ENCODE measurements at regions not wholly inside any gene's neighbourhood (a gene's known extent, or its start where the extent isn't known, plus 50 kb on each side); places are given as distances from the start of the nearest gene placed in this dataset.

DNA sequence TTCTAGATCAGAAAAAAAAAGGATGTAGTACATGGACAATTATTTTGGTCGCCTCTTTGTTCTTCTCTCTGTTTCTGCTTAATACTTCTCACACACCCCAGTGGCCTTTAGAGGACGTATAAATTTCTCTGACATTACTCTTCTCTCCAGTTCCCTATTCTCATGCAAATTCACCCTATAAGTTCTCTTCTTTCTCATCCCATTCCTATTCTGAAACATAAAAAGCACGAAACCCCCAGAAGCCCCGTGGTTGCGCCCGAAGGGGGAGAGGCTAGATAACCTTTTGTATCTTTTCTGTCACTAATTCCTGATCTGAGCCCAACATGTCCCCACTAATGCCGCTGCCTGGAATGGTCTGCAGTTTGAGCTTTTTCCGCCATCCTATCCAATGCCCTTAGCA, 136.9 kb downstream of the SKIDA1 start:
- H3K9ac ChIP-seq (ENCODE audit: low read length) = no peak overlapping the region
- no peaks in the 10 kb centered on the region for H3F3A ChIP-seq (ENCODE audit: insufficient read depth, low read length, poor library complexity, severe bottlenecking)
- no peak for TF ChIP-seq SMC3 (conservative IDR thresholded peaks at IDR 0.05; ENCODE audit: poor library complexity)
- no peak for TF ChIP-seq EP300 (conservative IDR thresholded peaks at IDR 0.05; ENCODE audit: poor library complexity, severe bottlenecking)
- no peak for TF ChIP-seq EZH2 (IDR thresholded peaks at IDR 0.05; ENCODE audit: borderline replicate concordance, insufficient read depth, low read length, poor library complexity, severe bottlenecking)
- TF ChIP-seq TAF1 (IDR thresholded peaks at IDR 0.05; ENCODE audit: low read depth) = no peak
- H2AFZ ChIP-seq (ENCODE audit: low read depth, low read length) = no peak overlapping the region
- H3K4me2 ChIP-seq (ENCODE audit: low read length) = no peak overlapping the region
- no peaks in the 10 kb centered on the region for H3K9me2 ChIP-seq (ENCODE audit: insufficient read depth, low read length)
- no peaks in the 10 kb centered on the region for H3K36me3 ChIP-seq (ENCODE audit: insufficient read depth, low read length)
- H3K27me3 ChIP-seq (ENCODE audit: insufficient read depth, low read depth, low read length) = no peaks in the 10 kb centered on the region
- H3K4me3 ChIP-seq (ENCODE audit: low read length) = no peak overlapping the region
- H4K20me1 ChIP-seq (ENCODE audit: insufficient read depth) = no peaks in the 10 kb centered on the region
- H3K9me3 ChIP-seq (ENCODE audit: low read length) = no peaks in the 10 kb centered on the region
- no peak overlapping the region for H3K27ac ChIP-seq (ENCODE audit: low read length)
- no peaks in the 10 kb centered on the region for H3K79me2 ChIP-seq (replicated peaks; ENCODE audit: insufficient read depth, low read length)

DNA sequence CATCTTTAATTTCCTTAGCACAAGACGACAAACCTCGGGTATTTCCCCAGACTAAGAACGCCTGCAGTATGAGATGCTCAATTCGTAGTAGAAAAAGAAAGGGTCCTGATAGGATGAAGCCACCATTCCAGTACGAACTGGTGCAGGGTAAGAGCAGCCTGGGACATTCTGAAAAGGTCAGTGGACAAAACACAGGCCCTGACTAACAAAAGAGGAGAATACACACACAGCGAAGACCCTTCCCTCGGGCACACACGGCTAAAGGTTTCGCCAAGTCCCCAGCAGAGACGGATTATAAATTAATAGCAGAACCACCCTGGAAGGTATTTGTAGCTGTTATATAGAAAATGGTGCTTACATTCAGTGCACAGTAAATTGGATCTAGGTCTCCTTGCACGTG, 137.6 kb downstream of the SKIDA1 start:
- Histone ChIP-seq H2AFZ (ENCODE audit: low read depth, low read length) (no peak overlapping the region), H3K79me2 (replicated peaks; ENCODE audit: insufficient read depth, low read length) (no peaks in the 10 kb centered on the region), H3K27ac (ENCODE audit: low read length) (no peak overlapping the region), H3K9me2 (ENCODE audit: insufficient read depth, low read length) (no peaks in the 10 kb centered on the region), H3K9me3 (ENCODE audit: low read length) (no peaks in the 10 kb centered on the region), H3K4me3 (ENCODE audit: low read length) (no peak overlapping the region), H4K20me1 (ENCODE audit: insufficient read depth) (no peaks in the 10 kb centered on the region), H3K27me3 (ENCODE audit: insufficient read depth, low read depth, low read length) (no peaks in the 10 kb centered on the region), H3K4me2 (ENCODE audit: low read length) (no peak overlapping the region), H3F3A (ENCODE audit: insufficient read depth, low read length, poor library complexity, severe bottlenecking) (no peaks in the 10 kb centered on the region), H3K36me3 (ENCODE audit: insufficient read depth, low read length) (no peaks in the 10 kb centered on the region), H3K9ac (ENCODE audit: low read length) (no peak overlapping the region)
- no peak for TF ChIP-seq TAF1 (IDR thresholded peaks at IDR 0.05; ENCODE audit: low read depth)
- TF ChIP-seq SMC3 (conservative IDR thresholded peaks at IDR 0.05; ENCODE audit: poor library complexity) = no peak
- TF ChIP-seq, protein P1, sequence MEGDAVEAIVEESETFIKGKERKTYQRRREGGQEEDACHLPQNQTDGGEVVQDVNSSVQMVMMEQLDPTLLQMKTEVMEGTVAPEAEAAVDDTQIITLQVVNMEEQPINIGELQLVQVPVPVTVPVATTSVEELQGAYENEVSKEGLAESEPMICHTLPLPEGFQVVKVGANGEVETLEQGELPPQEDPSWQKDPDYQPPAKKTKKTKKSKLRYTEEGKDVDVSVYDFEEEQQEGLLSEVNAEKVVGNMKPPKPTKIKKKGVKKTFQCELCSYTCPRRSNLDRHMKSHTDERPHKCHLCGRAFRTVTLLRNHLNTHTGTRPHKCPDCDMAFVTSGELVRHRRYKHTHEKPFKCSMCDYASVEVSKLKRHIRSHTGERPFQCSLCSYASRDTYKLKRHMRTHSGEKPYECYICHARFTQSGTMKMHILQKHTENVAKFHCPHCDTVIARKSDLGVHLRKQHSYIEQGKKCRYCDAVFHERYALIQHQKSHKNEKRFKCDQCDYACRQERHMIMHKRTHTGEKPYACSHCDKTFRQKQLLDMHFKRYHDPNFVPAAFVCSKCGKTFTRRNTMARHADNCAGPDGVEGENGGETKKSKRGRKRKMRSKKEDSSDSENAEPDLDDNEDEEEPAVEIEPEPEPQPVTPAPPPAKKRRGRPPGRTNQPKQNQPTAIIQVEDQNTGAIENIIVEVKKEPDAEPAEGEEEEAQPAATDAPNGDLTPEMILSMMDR (IDR thresholded peaks at IDR 0.05; ENCODE audit: poor library complexity, severe bottlenecking) = no peak
- TF ChIP-seq, protein P2, sequence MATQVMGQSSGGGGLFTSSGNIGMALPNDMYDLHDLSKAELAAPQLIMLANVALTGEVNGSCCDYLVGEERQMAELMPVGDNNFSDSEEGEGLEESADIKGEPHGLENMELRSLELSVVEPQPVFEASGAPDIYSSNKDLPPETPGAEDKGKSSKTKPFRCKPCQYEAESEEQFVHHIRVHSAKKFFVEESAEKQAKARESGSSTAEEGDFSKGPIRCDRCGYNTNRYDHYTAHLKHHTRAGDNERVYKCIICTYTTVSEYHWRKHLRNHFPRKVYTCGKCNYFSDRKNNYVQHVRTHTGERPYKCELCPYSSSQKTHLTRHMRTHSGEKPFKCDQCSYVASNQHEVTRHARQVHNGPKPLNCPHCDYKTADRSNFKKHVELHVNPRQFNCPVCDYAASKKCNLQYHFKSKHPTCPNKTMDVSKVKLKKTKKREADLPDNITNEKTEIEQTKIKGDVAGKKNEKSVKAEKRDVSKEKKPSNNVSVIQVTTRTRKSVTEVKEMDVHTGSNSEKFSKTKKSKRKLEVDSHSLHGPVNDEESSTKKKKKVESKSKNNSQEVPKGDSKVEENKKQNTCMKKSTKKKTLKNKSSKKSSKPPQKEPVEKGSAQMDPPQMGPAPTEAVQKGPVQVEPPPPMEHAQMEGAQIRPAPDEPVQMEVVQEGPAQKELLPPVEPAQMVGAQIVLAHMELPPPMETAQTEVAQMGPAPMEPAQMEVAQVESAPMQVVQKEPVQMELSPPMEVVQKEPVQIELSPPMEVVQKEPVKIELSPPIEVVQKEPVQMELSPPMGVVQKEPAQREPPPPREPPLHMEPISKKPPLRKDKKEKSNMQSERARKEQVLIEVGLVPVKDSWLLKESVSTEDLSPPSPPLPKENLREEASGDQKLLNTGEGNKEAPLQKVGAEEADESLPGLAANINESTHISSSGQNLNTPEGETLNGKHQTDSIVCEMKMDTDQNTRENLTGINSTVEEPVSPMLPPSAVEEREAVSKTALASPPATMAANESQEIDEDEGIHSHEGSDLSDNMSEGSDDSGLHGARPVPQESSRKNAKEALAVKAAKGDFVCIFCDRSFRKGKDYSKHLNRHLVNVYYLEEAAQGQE (IDR thresholded peaks at IDR 0.05; ENCODE audit: borderline replicate concordance) = no peak
- no peak for TF ChIP-seq POLR2AphosphoS5 (IDR thresholded peaks at IDR 0.05)
- TF ChIP-seq EP300 (conservative IDR thresholded peaks at IDR 0.05; ENCODE audit: poor library complexity, severe bottlenecking) = no peak
- TF ChIP-seq RAD21 (conservative IDR thresholded peaks at IDR 0.05) = no peak
- TF ChIP-seq MXI1 (conservative IDR thresholded peaks at IDR 0.05; ENCODE audit: poor library complexity, severe bottlenecking) = no peak
- no peak for TF ChIP-seq EZH2 (IDR thresholded peaks at IDR 0.05; ENCODE audit: borderline replicate concordance, insufficient read depth, low read length, poor library complexity, severe bottlenecking)
